Esophagus (tissue), 2 donors: ENCODE measurements at regions not wholly inside any gene's neighbourhood (a gene's known extent, or its start where the extent isn't known, plus 50 kb on each side); places are given as distances from the start of the nearest gene placed in this dataset.

Experiments
- H3K27ac ChIP-seq, 2 donors: one replicate each; pipeline ENCODE4 v1.5.1; 2013; ENCODE audit warnings: low read depth in 2 of 2, mild to moderate bottlenecking in 2 of 2, inconsistent platforms in 1 of 2, low read length in 1 of 2, moderate library complexity in 1 of 2
- H3K27me3 ChIP-seq, 2 donors: one replicate each; pipeline ENCODE4 v1.6.1; 2013; ENCODE audit warnings: low read length in 2 of 2, control low read depth in 1 of 2, mild to moderate bottlenecking in 1 of 2; ENCODE audit not compliant: insufficient read depth in 2 of 2, control insufficient read depth in 1 of 2
- H3K36me3 ChIP-seq, 2 donors: one replicate each; pipeline ENCODE4 v1.6.1; 2013; ENCODE audit warnings: low read length in 1 of 2; ENCODE audit not compliant: control insufficient read depth in 2 of 2, insufficient read depth in 2 of 2
- H3K4me1 ChIP-seq, 2 donors: one replicate each; pipeline ENCODE4 v1.6.1; 2013; ENCODE audit warnings: low read length in 1 of 2; ENCODE audit not compliant: control insufficient read depth in 2 of 2, insufficient read depth in 2 of 2
- H3K4me3 ChIP-seq, 2 donors: one replicate each; pipeline ENCODE4 v1.5.1; 2013; ENCODE audit warnings: low read length in 2 of 2, mild to moderate bottlenecking in 2 of 2, low read depth in 1 of 2, moderate library complexity in 1 of 2
- H3K9me3 ChIP-seq, 2 donors: one replicate each; pipeline ENCODE4 v1.6.1; 2013; ENCODE audit warnings: mild to moderate bottlenecking in 2 of 2, low read depth in 1 of 2, low read length in 1 of 2, moderate library complexity in 1 of 2; ENCODE audit not compliant: control insufficient read depth in 2 of 2, insufficient read depth in 1 of 2
- WGBS, 2 donors: extraction: QIAGEN DNeasy Blood & Tissue Kit; methylation state at CpG; one replicate each; pipeline ENCODE4 v1.1.7; 2013; 5-methylcytosine and 5-hydroxymethylcytosine counted together
- donor health status: healthy with polysubstance abuse.
- donor health status: Bipolar disorder and iron deficiency.

DNA sequence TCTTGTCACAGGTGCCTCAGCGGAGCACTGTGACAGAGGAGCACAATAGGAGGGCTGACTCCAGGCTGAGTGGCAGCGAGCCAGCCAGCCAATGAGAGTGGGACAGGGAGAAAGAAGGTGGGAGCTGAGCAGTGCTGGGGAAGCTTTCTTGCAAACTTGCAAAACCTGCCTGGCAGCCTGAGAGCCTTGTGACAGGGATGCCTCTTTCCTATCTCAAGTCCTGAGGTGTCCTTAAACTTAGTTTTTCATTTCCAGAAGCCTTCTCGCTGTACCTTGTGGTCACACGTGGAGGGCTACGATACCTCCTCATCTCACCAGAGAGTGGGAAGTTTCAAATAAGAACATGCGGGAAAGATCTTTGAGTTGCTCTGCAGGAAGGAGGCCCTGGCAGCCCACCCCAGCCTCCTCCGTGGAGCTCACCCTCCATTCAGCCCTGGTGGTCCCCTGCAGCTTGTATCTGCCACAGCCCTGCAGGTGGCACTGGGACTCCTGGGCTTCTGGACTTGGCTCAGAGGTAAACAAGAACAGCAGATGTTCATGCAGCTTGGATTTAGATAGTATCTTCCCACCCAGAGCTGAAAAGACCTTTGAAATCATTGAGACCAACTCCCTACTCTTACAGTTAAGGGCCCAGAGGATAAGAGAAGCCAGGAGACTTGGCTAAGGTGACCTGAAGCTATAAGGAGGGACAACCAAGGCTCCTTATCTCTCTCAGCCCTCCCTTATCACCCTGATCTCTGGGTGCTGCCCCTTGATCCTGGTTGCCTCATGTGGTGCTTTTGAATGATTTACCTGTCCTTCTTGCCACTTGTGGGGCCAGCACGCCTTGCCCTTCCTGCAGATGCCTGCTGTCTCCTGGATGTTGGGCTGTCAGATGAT, 153.5 kb upstream of the MAX start:
- peaks cover 3 to 5% of the 10 kb centered on the region in 2 donors for H3K9me3 ChIP-seq
- no peak overlapping the region for H3K4me3 ChIP-seq
- no peak overlapping the region for H3K27ac ChIP-seq
- no peaks in the 10 kb centered on the region for H3K27me3 ChIP-seq
- peaks cover 0 to 12% of the 10 kb centered on the region in 2 donors for H3K4me1 ChIP-seq
- WGBS, 2 donors = 42 to 52% methylated on average over 8 of the region's 8 CpGs
- no peaks in the 10 kb centered on the region for H3K36me3 ChIP-seq

GRCh38 chr14:65256714-65257113, 154.4 kb upstream of the MAX start:
- peaks cover 0 to 12% of the 10 kb centered on the region in 2 donors for H3K4me1 ChIP-seq
- no peak overlapping the region for H3K27ac ChIP-seq
- 91% methylated on average over 4 of the region's 4 CpGs for WGBS, 2 donors
- no peaks in the 10 kb centered on the region for H3K36me3 ChIP-seq
- H3K4me3 ChIP-seq = no peak overlapping the region
- peaks cover 3% of the 10 kb centered on the region in 2 donors for H3K9me3 ChIP-seq
- no peaks in the 10 kb centered on the region for H3K27me3 ChIP-seq

DNA sequence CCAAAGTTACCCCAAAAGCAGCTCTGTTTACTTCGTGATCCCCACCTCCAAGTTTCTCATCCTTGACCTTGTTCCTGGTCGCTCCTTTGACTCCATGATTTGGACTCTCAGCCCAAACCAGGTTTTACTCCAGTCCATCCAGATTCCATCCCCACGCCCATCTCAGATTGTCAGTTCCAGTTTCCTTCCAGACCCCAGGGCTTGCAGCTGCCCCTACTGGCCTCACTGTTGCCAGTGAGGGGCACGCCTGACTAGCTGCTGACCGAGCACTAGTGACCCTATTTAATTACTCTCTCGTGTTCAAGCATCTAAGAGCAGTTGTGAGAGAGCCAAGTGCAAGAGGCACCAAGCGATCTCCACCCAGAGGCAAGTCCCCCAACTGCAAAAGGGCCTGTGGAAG, 155.1 kb upstream of the FUT8 start:
- peaks cover 0 to 12% of the 10 kb centered on the region in 2 donors for H3K4me1 ChIP-seq
- no peaks in the 10 kb centered on the region for H3K27me3 ChIP-seq
- H3K4me3 ChIP-seq = no peak overlapping the region
- no peak overlapping the region for H3K27ac ChIP-seq
- H3K36me3 ChIP-seq = no peaks in the 10 kb centered on the region
- 82 to 83% methylated on average over 7 of the region's 7 CpGs for WGBS, 2 donors
- H3K9me3 ChIP-seq = peaks cover 3% of the 10 kb centered on the region in 2 donors

DNA sequence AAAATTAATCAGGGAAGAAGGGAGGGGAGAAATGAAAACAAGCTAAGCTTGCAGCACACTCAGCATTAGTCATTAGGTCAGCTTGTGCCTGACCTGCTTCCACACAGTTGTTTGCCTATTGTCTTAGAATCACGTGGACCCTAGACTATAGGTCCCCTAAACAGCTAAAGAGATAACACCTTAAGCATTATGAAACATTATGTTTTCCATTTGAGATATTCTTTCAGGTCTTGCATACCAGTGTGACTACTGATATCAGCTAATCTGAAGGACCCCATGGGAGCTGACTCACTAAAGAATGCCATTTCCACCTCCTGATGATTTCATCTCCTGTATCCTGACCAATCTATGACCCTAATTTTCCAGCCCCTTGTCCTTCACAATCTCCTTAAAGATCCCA, 154.1 kb upstream of the FUT8 start:
- Histone ChIP-seq H3K4me3 (no peak overlapping the region), H3K9me3 (peaks cover 3% of the 10 kb centered on the region in 2 donors), H3K27ac (no peak overlapping the region), H3K36me3 (no peaks in the 10 kb centered on the region), H3K4me1 (peaks cover 0 to 12% of the 10 kb centered on the region in 2 donors), H3K27me3 (no peaks in the 10 kb centered on the region)
- WGBS, 2 donors = 41 to 43% methylated on average over 1 of the region's 1 CpG

- Histone ChIP-seq H3K9me3 (peaks cover 3% of the 10 kb centered on the region in 2 donors), H3K4me3 (no peak overlapping the region), H3K27me3 (no peaks in the 10 kb centered on the region), H3K36me3 (no peaks in the 10 kb centered on the region), H3K27ac (no peak overlapping the region), H3K4me1 (peaks cover 0 to 12% of the 10 kb centered on the region in 2 donors)
- 89 to 90% methylated on average over 2 of the region's 2 CpGs for WGBS, 2 donors
Observed at GRCh38 chr14:65259000-65259399, 153.5 kb upstream of the FUT8 start.

- Histone ChIP-seq H3K4me3 (no peak overlapping the region), H3K36me3 (no peaks in the 10 kb centered on the region), H3K4me1 (peaks cover 0 to 8% of the 10 kb centered on the region in 2 donors), H3K9me3 (peaks cover 3% of the 10 kb centered on the region in 2 donors), H3K27ac (no peak overlapping the region), H3K27me3 (no peaks in the 10 kb centered on the region)
- 85 to 91% methylated on average over 2 of the region's 2 CpGs for WGBS, 2 donors
Observed at GRCh38 chr14:65260786-65261185, 151.7 kb upstream of the FUT8 start.

DNA sequence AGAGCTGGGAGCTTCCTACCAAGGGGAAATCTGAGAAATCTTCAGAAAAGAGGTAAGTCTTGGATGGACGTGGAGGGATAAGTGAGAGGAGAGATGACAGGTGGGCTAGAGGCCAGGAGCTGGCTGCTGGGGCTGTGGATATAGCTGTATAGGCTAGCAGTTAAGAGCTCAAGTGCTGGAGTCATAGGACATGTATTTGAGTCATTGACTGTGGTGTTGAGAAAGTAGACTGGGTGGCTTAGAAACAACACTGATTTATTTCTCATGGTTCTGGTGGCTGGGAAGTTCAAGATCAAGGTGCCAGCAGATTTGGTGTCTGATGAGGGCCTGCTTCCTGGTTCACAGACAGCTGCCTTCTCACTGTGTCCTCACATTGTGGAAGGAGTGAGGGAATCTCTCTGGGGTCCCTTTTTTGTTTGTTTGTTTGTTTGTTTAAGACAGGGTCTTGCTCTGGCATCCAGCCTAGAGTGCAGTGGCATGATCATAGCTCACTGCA, 151.1 kb upstream of the FUT8 start:
- Histone ChIP-seq H3K9me3 (peaks cover 3% of the 10 kb centered on the region in 2 donors), H3K4me3 (no peak overlapping the region), H3K36me3 (no peaks in the 10 kb centered on the region), H3K4me1 (peaks cover 0 to 3% of the 10 kb centered on the region in 2 donors), H3K27ac (no peak overlapping the region), H3K27me3 (no peaks in the 10 kb centered on the region)
- WGBS, 2 donors = 82 to 89% methylated on average over 1 of the region's 1 CpG

DNA sequence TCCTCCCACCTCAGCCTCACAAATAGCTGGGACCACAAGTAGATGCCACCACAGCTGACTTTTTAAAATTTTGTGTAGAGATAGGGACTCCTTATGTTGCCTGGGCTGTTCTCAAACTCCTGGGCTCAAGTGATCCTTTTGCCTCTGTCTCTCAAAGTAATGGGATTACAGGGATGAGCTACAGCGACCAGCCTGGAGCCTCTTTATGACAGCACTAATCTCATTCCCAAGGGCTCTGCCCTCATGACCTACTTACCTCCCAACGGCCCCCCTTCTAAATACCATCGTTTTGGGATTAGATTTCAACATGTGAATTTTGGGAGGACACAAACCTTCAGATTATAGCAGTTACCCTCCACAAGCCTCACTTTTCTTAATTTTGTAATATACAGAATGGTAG, 150.6 kb upstream of the FUT8 start:
- 70 to 79% methylated on average over 3 of the region's 3 CpGs for WGBS, 2 donors
- H3K4me1 ChIP-seq = peaks cover 0 to 3% of the 10 kb centered on the region in 2 donors

GRCh38 chr14:65263177-65263788, 149.2 kb upstream of the FUT8 start:
- 71 to 85% methylated on average over 6 of the region's 6 CpGs for WGBS, 2 donors
- peaks cover 3% of the 10 kb centered on the region in 2 donors for H3K9me3 ChIP-seq
- no peak overlapping the region for H3K27ac ChIP-seq
- no peaks in the 10 kb centered on the region for H3K27me3 ChIP-seq
- H3K4me1 ChIP-seq = no peaks in the 10 kb centered on the region
- no peaks in the 10 kb centered on the region for H3K36me3 ChIP-seq
- H3K4me3 ChIP-seq = no peak overlapping the region

More for the DNA sequence above, 150.6 kb upstream of the FUT8 start:
- no peaks in the 10 kb centered on the region for H3K27me3 ChIP-seq
- peaks cover 3% of the 10 kb centered on the region in 2 donors for H3K9me3 ChIP-seq
- no peaks in the 10 kb centered on the region for H3K36me3 ChIP-seq
- no peak overlapping the region for H3K27ac ChIP-seq
- no peak overlapping the region for H3K4me3 ChIP-seq
